Fibroblast of lung (primary cell): ENCODE measurements at regions not wholly inside any gene's neighbourhood (a gene's known extent, or its start where the extent isn't known, plus 50 kb on each side); places are given as distances from the start of the nearest gene placed in this dataset.

Experiments
- DNase-seq, 2 donors: peaks; one replicate each; pipeline versions ENCODE4 v3.0.0 to v3.0.0-alpha.2; 2010; ENCODE audit warnings: low read depth in 2 of 2
- H2AFZ ChIP-seq: 2 replicates; pipeline ENCODE4 v1.5.1; 2012; ENCODE audit warnings: low read length, control low read depth, inconsistent platforms
- H3K27ac ChIP-seq: 2 replicates; pipeline ENCODE4 v1.5.1; 2011; ENCODE audit warnings: low read length, control low read depth; ENCODE audit not compliant: insufficient read depth
- H3K27me3 ChIP-seq: 2 replicates; pipeline ENCODE4 v1.5.1; 2011; ENCODE audit warnings: mild to moderate bottlenecking, low read length; ENCODE audit not compliant: control insufficient read depth, insufficient read depth
- H3K36me3 ChIP-seq: 2 replicates; pipeline ENCODE4 v1.5.1; 2011; ENCODE audit warnings: low read length; ENCODE audit not compliant: control insufficient read depth, insufficient read depth
- H3K4me1 ChIP-seq: 2 replicates; pipeline ENCODE4 v1.5.1; 2011; ENCODE audit warnings: low read length; ENCODE audit not compliant: control insufficient read depth, insufficient read depth; ENCODE audit errors: extremely low read depth
- H3K4me2 ChIP-seq: 2 replicates; pipeline ENCODE4 v1.5.1; 2011; ENCODE audit warnings: low read length, control low read depth; ENCODE audit not compliant: insufficient read depth; ENCODE audit errors: extremely low read depth
- H3K4me3 ChIP-seq, 4 experiments: fragments of 200-600 bp in 1 of 4; sonication (generic) in 1 of 4; replicated peaks in 1 of 4; 2 replicates each; pipeline ENCODE4 v1.5.1; 2011 to 2016; ENCODE audit warnings: low read length in 4 of 4, low read depth in 3 of 4, mild to moderate bottlenecking in 3 of 4, control low read depth in 2 of 4, inconsistent platforms in 1 of 4, mixed read lengths in 1 of 4; ENCODE audit not compliant: insufficient read depth in 1 of 4; ENCODE audit errors: control extremely low read depth in 1 of 4
- H3K79me2 ChIP-seq: 2 replicates; pipeline ENCODE4 v1.5.1; 2012; ENCODE audit warnings: mild to moderate bottlenecking, low read length, inconsistent platforms; ENCODE audit not compliant: control insufficient read depth, insufficient read depth
- H3K9ac ChIP-seq: 2 replicates; pipeline ENCODE4 v1.5.1; 2011; ENCODE audit warnings: mild to moderate bottlenecking, low read length, control low read depth; ENCODE audit not compliant: insufficient read depth
- H3K9me3 ChIP-seq: 2 replicates; pipeline ENCODE4 v1.5.1; 2012; ENCODE audit warnings: low read depth, low read length; ENCODE audit not compliant: control insufficient read depth, insufficient read depth
- H4K20me1 ChIP-seq: 2 replicates; pipeline ENCODE4 v1.5.1; 2011; ENCODE audit warnings: low read length; ENCODE audit not compliant: control insufficient read depth, insufficient read depth; ENCODE audit errors: extremely low read depth
- CTCF ChIP-seq, 2 donors: IDR thresholded peaks in 1 of 2; conservative IDR thresholded peaks in 1 of 2; 1 replicate in 1 of 2; 2 replicates in 1 of 2; pipeline ENCODE4 v1.5.1; 2011 to 2012; ENCODE audit warnings: low read length in 2 of 2, control low read depth in 1 of 2, inconsistent platforms in 1 of 2, low read depth in 1 of 2, mild to moderate bottlenecking in 1 of 2
- EZH2 ChIP-seq: IDR thresholded peaks from 2 replicates; pipeline ENCODE4 v1.5.1; 2012; ENCODE audit warnings: low read length, control low read depth, mild to moderate bottlenecking; ENCODE audit errors: missing control alignments

- Histone ChIP-seq H3K9me3 (no peaks in the 10 kb centered on the region), H3K36me3 (no peaks in the 10 kb centered on the region), H2AFZ (no peak overlapping the region)
Observed at GRCh38 chr4:108219998-108220397, 51.3 kb upstream of the LEF1 start.

More at GRCh38 chr4:108219998-108220397, 51.3 kb upstream of the LEF1 start:
- Histone ChIP-seq H3K79me2 (no peaks in the 10 kb centered on the region), H4K20me1 (no peaks in the 10 kb centered on the region), H3K4me2 (no peak overlapping the region), H3K4me1 (no peaks in the 10 kb centered on the region), H3K27me3 (no peaks in the 10 kb centered on the region), H3K9ac (no peak overlapping the region), H3K27ac (no peak overlapping the region), H3K4me3 (no peak overlapping the region)
- peak in 1 of 2 donors; percentile 18 for DNase-seq
- TF ChIP-seq CTCF (conservative IDR thresholded peaks at IDR 0.05 in 1 of 2, IDR thresholded peaks at IDR 0.05 in 1 of 2; ENCODE audit: low read depth in 1 of 2, low read length in 2 of 2) (no peak), EZH2 (no peak)
